Fibroblast of the aortic adventitia (primary cell): ENCODE measurements at regions not wholly inside any gene's neighbourhood (a gene's known extent, or its start where the extent isn't known, plus 50 kb on each side); places are given as distances from the start of the nearest gene placed in this dataset.
"Not testable (repeated sequence)": the region's sequence is repeated elsewhere in the genome, so short reads cannot be mapped to it uniquely, and the experiment has no call there.

Source experiments
- DNase-seq: peaks from one replicate; pipeline ENCODE4 v3.0.0-alpha.2; 2010; ENCODE audit warnings: low read depth
- H3K4me3 ChIP-seq: 2 replicates; pipeline ENCODE4 v1.5.1; 2011; ENCODE audit warnings: low read depth, mild to moderate bottlenecking, control low read depth, low read length, moderate library complexity
- TF ChIP-seq, protein P1 (sequence below): IDR thresholded peaks from 2 replicates; pipeline ENCODE4 v1.5.1; 2011; ENCODE audit warnings: mild to moderate bottlenecking, low read length, control low read depth, inconsistent platforms; ENCODE audit not compliant: insufficient read depth

DNA sequence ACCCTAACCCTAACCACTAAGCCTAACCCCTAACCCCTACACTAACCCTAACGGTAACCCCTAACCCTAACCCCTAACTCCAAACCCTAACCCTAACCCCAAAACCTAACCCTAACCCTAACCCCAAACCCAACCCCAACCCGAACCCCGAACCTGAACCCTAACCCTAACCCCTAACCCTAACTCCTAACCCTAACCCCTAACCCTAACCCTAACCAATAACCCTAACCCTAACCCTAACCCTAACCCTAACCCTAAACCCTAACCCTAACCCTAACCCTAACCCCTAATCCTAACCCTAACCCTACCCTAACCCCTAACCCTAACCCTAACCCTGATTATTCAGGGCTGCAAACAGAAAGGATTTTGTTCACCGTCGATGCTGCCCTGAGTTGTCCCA is 144.6 kb upstream of the DUSP22 start:
- H3K4me3 ChIP-seq, DNase-seq: not testable (repeated sequence)

DNA sequence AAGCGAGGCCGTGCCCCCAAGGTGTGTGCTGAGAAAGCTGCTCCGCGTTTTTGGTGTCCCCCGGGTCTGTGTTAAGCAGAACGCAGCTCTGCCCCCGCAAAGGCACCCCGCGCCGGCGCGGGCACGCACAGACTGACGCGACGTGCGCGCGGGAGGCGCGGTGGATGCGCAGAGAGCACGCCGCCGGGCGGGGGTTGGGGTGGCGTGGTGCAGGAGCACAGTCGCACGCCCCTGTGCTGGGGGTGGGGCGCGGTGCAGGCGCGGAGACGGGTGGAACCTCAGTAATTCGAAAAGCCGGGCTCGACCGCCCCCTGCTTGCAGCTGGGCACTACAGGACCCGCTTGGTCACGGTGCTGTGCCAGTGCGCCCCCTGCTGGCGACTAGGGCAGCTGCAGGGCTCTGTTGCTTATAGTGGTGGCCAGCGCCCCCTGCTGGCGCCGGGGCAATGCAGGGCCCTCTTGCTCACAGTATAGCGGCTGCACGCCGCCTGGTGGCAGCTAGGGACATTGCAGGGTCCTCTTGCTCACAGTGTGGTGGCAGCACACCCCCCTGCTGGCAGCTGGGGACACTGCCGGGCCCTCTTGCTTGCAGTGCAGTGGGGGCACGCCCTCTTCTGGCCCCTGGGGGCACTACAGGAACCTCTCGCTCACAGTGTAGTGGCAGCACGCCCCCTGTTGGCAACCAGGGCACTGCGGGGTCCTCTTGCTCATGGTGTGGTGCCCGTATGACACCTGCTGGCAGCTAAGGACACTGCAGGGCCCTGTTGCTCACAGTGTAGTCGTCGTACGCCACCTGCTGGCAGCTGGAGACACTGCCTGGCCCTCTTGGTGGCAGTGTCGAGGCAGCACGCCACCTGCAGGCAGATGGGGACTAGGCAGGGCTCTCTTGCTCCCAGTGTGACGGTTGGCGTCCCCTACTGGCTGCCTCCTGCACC is 144.0 kb upstream of the DUSP22 start:
- DNase-seq, H3K4me3 ChIP-seq: not testable (repeated sequence)
- TF ChIP-seq, protein P1, sequence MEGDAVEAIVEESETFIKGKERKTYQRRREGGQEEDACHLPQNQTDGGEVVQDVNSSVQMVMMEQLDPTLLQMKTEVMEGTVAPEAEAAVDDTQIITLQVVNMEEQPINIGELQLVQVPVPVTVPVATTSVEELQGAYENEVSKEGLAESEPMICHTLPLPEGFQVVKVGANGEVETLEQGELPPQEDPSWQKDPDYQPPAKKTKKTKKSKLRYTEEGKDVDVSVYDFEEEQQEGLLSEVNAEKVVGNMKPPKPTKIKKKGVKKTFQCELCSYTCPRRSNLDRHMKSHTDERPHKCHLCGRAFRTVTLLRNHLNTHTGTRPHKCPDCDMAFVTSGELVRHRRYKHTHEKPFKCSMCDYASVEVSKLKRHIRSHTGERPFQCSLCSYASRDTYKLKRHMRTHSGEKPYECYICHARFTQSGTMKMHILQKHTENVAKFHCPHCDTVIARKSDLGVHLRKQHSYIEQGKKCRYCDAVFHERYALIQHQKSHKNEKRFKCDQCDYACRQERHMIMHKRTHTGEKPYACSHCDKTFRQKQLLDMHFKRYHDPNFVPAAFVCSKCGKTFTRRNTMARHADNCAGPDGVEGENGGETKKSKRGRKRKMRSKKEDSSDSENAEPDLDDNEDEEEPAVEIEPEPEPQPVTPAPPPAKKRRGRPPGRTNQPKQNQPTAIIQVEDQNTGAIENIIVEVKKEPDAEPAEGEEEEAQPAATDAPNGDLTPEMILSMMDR: peak; percentile 27

DNA sequence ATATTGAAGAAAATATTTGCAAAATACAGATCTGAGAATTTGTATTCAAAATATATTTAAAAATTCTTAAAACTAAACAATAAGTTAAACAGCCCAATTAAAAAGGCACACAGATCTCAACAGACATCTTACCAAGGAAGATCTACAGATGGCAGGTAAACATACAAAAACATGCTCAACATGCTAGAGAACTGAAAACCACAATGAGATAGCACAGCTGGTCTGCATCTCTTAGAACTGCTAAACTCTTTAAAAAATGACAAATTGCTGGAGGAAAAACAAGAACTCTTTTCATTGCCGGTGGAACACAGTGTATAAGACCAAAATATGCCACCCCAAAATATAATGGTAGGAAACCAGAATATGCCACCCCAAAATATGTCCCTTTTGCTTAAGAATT is 142.1 kb upstream of the DUSP22 start:
- DNase-seq, H3K4me3 ChIP-seq: not testable (repeated sequence)

DNA sequence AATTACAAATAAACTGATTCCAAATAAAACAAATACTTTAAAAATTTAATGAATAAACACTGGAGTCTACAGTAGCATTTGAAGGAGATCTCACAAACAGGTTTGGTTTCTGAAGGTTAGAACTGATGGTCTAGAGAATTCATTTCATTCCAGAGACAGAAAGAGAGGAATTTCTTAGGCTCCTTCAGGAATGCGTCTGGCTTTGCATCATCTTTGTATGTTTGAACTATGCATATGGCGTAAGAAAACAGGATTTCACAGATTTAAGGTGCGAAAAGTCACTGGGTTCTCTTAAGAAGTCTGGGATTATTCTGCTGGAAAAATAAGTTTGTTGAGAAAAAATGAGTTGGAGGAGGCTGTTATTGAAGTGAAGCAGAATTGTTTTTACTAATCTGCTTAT is 139.9 kb upstream of the DUSP22 start:
- peak; percentile 22 for DNase-seq
- not testable (repeated sequence) for H3K4me3 ChIP-seq

DNA sequence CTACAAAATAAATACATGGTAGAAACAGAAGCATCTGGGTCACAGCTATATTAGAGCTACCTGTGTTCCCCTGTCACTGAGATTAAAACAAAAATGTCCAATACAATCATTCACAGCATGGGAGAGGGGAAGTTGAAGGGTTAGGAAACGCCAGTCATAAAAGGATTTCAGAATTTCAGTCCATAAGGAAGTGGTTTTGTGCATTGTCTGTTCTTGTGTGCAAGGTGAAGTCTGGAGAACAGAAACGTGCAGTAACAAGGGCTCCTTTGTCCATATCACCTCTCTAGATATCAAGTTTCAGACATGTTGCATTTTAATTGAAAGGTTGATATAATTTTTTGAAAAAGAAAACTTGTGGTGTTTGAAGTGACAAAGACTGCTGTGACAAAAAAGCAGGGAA is 139.3 kb upstream of the DUSP22 start:
- not testable (repeated sequence) for DNase-seq, H3K4me3 ChIP-seq

DNA sequence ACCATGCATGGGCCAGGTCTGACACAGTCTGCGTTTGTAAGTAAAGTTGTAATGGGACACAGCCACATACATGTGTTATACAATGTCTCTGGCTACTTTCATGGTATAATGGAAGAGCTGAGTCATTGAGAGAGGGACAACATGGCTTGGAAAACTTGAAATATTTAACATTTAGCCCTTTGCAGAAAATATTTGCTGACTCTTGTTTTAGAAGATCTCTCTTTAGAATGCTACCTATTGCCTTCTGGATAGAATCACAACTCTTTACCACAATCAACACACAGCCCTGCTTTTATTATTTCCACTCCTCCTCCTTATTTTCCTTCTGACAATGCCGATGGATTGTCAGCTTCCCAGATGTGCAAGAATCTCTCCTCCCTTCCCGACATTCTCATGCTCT is 138.4 kb upstream of the DUSP22 start:
- not testable (repeated sequence) for DNase-seq

DNA sequence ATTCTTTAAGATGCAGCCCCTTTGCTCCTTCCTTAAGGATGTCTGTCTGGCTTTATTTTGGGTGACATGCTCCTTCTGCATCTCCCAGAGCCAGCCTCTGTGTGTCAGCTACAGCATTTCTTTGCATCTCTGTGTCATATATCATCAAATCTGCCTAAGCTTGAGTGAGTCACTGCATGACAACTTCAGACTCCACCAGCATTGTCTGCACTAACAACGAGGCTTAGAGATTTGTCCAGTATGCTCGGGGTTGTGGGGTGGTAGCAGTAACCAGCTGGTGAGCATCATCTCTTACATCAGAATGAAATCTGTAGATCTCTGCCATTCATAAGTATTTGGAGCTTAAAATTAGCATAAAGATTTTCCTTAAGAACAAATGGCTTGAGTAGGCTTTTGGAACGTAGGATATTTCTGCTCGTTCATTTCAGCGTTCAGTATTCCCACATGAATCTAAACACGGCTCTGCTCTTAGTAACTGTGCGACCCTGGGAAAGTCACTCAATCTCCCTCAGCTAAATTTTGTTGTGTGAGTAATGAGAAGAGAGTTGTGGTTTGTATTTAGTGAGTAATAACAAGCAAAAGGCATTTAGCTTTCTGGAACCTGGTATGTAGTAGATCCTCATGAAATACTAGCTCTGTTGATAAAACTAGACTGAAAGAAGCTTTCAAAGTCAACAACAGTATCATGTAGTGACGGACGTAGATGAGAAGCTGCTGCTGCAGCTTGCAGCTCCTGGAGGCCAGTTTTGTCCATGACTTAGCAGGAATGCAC is 137.8 kb upstream of the DUSP22 start:
- peak; percentile 30 for DNase-seq
- H3K4me3 ChIP-seq: not testable (repeated sequence)

More for the DNA sequence above, 138.4 kb upstream of the DUSP22 start:
- H3K4me3 ChIP-seq: not testable (repeated sequence)

DNA sequence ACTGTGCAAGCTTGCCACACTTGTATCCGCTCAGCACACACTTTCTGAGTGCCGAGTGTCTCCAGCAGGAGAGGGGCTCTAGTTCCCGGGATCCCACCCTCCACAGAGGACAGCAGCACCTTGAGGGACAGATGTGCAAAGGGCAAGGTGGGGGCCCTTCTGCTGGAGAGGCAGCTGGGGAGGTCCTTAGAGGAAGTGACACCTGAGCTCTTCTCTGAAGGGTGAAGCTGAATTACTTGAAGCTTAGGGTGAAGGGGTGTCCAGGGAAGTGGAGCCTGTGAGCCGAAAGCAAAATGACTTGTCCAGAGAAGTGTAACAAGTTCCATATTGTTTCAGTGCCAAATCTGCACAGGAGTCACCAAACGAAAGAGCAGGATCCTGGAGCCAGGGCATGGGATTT is 136.3 kb upstream of the DUSP22 start:
- TF ChIP-seq, protein P1: no peak
- no peak for DNase-seq
- no peak overlapping the region for H3K4me3 ChIP-seq

DNA sequence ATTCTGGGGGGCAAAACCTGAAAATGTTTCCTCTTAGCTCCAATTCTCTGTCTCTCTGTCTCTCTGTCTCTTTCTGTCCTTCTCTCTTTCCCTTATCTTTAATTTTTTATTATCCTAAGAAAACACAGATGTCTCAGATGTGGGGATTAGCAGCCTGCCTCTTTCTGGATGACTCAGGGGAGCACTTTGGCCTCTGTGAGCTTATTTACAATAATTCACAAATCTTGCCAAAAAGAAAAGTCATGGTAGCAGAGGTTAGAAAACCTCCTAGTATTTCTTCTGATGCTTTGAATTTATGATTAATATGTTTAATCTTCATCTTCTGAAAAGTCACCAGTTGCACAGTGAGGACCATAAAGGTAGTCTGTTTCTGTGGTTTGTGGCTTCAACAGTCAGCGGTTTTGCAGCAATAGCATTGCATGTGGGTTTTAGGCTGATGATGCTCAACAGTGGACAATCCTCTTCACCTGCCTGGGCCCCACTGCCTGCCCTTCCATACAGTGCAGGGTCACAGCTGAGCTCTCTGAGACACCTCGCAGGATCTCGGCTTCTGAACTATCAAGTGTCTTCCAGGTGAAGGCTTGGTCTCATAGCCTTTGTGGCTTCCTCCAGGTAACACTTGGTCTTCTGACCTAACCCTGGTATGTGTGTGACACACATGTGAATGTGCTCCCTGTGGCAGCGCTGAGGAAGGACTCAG is 135.7 kb upstream of the DUSP22 start:
- peak; percentile 29 for DNase-seq
- H3K4me3 ChIP-seq: not testable (repeated sequence)

DNA sequence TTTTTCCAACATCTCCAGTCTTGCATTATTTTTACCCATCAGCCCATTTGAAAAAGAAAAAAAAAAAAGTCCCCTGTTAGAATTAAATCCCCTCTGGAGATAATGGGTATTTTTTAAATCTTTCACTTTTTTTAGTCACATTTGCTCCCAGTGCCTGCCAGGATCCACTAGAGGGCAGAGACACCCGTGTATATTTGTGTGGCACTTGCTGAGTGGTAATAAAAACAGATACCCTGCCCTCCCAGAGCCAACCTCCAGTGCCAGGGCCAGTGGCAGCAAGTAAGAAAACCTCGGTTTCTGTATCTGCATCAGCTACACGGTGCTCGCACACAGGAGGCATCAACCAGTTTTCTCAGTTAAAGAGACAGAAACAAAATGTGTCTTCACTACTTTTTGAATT is 135.1 kb upstream of the DUSP22 start:
- H3K4me3 ChIP-seq, DNase-seq: not testable (repeated sequence)
- TF ChIP-seq, protein P1: peak; percentile 48

DNA sequence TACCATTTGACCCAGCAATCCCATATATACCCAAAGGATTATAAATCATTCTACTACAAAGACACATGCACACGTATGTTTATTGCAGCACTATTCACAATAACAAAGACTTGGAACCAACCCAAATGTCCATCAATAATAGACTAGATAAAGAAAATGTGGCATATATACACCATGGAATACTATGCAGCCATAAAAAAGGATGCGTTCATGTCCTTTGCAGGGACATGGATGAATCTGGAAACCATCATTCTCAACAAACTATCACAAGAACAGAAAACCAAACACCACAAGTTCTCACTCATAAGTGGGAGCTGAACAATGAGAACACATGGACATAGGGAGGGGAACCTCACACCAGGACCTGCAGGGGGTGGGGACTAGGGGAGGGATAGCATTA is 130.6 kb upstream of the DUSP22 start:
- not testable (repeated sequence) for DNase-seq, H3K4me3 ChIP-seq
